HG03025 (cell line): ENCODE measurements at regions not wholly inside any gene's neighbourhood (a gene's known extent, or its start where the extent isn't known, plus 50 kb on each side); places are given as distances from the start of the nearest gene placed in this dataset.
"Not testable (repeated sequence)": the region's sequence is repeated elsewhere in the genome, so short reads cannot be mapped to it uniquely, and the experiment has no call there.

ENCODE experiments used
- ATAC-seq: cut with Tn5 transposase; IDR thresholded peaks from one replicate; pipeline ENCODE4 v1.9.1; 2021; ENCODE audit warnings: mild to moderate bottlenecking, moderate library complexity; ENCODE audit not compliant: unreplicated experiment, low FRiP score

DNA sequence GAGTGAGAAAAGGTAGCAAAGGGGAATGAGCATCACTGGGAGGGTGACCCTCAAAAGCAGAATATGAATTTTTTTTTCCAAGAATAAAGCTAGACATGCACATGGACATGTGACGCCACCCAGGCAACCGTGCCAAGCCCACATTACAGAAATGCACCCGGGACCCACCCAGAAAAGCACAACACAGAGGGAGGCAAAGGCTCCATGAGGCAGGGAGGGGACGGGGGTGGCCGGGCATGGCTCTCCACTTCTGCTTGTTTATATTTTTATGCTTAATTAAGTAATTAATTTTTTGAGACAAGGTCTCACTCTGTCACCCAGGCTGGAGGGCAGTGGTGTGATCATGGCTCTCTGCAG lies 1524.3 kb downstream of the BRD1 start:
- no peak for ATAC-seq

DNA sequence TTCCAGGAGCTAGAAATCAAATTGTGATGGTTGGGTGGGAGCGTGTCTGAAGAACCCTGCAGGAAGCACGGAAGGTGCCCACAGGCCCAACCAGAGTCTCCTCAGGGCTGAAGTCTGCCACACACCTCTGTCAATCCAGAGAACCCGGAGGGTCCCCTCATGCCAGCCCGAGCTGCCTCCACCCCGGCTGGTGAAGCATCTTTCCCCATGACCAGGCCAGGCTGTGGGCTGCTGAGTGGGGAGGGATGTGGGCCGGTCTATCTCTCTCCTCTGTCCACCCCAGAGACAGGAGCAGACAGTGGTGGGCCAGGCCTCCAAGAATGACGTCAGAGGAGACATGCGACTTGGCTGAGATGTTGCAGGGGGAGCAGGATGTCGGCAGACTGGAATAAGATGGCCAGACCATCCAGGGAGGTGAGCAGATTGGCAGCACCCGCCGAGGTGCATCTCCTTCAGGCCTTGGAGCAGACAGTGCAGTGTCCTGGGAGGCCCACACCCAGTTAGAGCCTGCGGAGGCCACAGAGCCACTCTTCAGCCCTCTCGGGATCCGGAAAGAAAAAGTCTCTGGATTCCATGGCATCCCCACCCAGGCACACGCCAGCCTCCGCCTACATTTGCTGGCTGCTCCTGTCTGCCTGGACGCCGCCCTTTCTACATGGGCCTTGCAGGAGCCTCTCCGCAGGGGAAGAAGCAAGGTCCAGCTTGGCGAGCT lies 1524.9 kb downstream of the BRD1 start:
- ATAC-seq: no peak

DNA sequence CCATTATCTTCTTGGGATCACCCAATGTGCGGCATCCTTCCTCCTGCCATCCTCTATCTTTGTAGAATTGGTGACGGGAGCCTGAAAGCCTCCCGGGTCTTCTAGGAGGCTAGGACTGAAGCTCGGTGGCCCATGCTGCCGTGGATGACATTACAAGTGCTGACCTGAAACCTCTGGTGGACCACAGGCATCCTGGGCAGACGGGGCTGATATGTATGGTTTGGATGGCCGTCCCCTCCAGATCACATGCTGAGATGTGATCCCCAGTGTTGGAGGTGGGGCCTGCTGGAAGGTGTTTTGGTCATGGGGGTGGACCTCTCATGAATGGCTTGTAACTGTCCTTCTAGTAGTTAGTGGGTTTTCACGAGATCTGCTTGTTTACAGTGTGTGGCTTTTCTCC lies 1525.8 kb downstream of the BRD1 start:
- ATAC-seq: no peak

DNA sequence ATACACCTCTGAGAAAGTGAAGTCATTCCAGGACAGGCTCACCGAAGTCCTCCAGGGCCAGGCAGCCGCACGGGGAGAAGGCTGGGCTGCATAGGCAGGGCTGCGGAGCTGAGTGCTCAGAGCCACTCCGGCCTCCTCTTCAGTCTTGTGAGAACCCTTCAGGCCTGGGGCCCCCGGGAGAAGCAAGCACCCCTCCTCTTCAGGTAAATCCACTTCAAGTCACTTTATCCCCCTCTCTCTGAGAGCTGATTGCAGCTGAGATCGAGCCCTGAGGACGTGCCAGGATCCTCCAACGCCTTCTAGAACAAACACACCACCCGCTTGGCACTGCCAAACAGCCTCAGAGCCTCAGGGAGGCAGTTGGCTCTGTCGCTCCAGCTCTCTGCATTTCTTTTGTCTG lies 1526.3 kb downstream of the BRD1 start:
- no peak for ATAC-seq

DNA sequence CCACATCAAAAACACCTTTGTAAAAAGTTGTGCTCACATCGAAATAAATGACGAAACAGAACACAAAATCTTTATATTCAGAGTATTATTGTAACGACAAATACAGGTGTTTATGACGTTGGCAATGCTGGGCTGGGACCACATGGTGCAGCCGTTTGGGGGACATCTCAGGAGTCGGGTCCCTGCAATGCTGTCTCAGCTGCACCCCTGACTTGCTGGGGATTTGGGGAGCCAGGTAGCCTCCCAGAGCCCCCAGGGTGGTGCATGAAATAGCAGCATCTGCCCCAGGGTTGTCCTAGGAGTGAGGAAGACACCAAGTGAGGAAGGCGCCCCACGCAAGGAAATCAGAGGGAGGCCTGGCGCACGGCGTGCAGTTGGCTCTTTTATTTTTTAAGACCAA lies 1526.8 kb downstream of the BRD1 start:
- no peak for ATAC-seq

DNA sequence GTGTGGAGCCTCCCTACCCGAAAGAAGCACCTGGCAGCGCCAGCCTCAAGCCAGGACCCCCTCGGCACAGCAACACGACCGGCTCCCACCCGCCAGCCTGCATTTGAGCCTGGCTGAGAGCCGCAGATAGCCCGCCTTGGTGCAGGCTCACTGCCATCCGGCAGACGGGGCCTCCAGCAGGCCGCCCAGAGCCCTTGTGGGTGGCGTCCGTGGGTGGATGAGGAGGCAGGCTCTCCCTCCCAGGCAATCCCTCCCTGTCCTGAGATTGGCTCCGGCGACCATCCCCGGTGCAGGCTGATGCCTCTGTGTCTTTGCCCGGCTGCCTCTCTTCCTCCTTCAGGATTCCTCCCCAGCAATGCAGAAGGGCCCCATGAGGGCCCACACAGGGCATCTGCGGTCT lies 1527.9 kb downstream of the BRD1 start:
- no peak for ATAC-seq

DNA sequence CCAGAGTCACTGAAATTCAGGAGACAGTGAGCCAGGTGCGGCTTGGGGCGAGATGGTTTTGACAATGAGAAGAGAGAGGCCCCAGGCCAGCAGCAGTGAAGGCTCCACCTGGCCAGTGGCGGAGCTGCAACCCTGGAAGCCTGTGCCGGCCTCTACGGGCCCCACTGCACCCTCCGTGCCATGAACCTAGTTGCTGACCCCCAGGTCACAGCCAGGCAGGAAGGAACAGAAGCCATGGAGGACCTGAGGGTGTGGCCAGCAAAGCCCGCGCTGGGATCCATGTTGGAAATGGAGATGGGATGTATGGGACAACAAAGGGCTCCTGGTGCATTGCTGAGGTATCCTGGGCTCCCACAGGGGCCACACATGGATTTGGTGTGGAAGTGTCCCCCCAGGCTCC lies 1528.5 kb downstream of the BRD1 start:
- no peak for ATAC-seq

DNA sequence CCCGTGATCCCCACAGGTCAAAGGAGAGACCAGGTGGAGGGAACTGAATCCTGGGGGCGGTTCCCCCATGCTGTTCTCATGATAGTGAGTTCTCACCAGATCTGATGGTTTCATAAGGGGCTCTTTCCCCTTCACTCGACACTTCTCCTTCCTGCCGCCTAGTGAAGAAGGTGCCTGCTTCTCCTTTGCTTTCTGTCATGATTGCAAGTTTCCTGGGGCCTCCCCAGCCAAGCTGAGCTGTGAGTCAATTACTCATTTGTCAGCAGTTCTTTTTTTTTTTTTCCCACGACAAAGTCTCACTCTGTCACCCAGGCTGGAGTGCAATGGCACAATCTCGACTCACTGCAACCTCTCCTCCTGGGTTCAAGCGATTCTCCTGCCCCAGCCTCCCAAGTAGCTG lies 1530.4 kb downstream of the BRD1 start:
- no peak for ATAC-seq

DNA sequence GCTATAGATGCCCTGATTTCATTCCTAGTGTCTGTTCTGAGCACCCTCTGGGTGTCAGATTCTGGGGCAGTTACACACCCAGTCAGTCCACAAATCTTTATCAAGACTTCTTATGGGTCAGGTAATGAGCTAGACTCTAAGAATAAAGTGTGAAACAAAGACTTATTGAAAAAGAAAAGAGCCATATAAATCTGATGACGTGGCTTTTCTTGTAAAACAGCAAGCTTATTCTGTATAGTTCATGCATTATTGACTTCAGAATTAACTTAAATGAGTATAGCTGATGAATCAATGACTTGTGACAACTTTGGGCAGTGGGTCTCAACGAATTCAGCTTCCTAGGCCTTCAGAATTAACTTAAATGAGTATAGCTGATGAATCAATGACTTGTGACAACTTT lies 1527.5 kb downstream of the TBC1D22A start:
- not testable (repeated sequence) for ATAC-seq

DNA sequence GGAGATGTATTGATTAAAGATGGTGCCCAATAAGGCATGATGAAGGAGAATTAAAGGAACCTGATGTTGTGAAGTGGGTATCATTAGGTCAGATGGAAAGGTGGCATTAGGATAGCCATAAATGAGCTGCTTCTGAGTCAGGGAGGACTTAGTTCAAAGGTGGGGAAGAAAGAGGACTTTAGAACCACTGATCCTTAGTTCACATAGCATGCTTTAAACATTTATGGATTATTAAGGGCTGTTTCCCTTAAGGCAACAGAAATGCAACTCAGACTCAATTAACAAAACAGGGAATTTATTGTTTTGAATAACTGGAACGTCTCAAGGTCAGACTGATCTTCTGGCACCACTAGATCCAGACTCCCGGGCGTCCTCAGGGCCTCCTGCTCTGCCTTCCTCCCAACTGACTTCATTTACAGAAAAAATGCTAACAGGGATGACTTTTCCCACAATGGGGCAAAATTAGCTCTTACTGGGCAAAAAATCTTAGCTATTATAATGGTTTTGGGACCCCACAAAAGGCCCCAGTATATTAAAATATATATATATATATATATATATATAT lies 1526.0 kb downstream of the TBC1D22A start:
- ATAC-seq: no peak

DNA sequence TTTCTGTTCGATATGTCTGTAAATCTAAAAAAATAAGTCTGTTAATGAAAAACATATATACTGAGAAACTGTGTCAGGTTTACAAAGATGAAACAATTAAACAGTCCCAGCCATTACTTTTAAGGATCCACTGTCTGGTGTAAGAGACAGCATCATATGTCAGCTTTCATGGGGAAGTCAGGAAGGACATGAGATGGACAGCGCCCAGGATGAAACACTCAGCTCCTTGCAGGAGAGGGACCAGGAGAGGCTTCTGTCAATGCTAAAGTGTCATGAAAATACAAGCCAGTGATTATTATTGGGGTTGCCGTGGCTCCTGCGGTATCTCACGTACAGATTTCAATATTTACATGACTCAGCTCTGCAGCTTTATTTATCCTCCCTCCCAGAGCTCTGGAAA lies 1524.6 kb downstream of the TBC1D22A start:
- ATAC-seq: no peak

DNA sequence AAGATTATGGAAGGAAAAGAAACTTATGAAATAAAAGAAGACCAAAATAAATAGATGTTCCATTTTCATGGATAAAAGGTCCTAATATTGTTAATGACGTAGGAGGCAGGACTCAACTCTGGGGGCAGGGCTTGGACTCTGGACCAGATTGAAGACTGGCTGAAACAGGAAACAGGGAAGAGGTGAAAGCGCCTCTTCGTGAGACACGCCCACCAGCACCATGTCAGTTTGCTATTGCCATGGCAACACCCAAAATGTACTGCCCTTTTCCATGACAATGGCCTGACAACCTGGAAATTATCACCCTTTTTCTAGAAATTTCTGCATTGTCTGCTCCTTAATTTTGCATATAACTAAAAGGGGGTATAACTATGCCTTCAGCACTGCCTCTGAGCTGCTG lies 1522.2 kb downstream of the TBC1D22A start:
- ATAC-seq: no peak

DNA sequence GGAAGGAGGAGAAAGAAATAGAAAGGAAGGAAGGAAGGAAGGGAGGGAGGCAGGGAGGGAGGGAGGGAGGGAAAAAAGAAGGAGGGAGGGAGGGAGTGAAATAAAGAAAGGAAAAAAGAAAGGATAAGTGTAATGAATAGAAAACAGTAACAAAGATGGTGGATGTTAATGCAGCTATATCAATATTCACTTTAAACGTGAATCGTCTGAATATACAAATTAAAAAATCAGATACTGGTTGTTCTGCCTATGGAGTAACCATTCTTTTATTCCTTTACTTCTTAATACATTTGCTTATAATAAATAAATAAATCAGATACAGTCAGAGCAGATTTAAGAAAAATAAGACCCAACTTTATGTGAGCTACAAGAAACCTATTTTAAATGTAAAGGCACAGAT lies 1520.4 kb downstream of the TBC1D22A start:
- ATAC-seq: no peak

DNA sequence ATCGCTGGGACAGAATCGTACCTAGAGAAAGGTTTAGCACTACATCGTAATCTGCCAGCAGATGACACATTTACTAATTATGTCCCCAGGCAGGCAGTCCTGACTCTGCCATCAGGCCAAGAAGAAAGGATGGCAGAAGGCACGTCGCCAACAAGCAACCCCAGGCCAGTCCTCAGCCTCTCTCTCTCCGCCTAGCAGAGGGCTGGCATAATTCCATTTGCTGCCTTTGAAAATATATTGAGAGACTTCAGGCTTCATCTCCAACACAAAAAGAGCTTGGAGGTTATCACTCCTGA lies 1517.0 kb downstream of the TBC1D22A start:
- ATAC-seq: no peak

DNA sequence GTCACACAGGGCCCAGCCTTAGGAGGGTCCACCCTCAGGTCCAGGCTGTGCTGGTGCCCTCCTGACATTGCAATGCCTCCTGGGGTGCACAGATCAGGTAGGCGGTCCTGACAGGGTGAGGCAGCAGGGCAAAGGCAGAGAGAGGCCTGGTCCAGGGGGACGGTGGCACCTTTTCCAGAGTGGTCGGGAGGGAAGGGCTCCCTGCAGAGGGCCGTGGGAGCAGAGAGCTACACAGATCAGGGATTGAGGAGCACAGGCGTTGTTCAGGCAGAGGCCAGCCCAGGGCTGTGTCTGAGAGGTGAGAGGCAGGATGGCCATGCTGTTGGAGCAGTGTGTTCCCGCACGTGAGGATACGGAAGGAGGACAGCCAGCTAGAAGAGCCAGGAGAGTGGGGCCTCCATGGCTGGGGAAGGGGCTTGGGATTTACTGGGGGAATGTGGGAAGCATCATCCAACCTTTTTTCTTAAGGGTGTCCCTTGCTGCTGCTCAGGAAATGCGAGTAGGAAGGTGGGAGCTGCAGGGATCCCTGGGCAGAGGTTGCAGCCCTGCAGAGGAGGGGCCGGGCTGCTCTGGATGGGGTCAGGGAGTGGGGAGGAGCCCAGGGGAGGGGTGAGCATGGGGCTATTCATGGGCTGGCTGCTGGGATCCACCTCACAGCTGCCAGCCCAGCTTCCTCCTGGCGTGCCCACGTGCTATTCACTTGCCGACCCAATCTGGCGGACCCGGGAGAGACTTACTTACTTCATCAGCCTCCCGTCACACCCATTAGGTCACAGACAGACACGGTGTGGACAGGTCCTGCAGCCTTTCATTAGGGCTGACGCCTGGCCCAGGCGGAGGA lies 1516.4 kb downstream of the TBC1D22A start:
- no peak for ATAC-seq

DNA sequence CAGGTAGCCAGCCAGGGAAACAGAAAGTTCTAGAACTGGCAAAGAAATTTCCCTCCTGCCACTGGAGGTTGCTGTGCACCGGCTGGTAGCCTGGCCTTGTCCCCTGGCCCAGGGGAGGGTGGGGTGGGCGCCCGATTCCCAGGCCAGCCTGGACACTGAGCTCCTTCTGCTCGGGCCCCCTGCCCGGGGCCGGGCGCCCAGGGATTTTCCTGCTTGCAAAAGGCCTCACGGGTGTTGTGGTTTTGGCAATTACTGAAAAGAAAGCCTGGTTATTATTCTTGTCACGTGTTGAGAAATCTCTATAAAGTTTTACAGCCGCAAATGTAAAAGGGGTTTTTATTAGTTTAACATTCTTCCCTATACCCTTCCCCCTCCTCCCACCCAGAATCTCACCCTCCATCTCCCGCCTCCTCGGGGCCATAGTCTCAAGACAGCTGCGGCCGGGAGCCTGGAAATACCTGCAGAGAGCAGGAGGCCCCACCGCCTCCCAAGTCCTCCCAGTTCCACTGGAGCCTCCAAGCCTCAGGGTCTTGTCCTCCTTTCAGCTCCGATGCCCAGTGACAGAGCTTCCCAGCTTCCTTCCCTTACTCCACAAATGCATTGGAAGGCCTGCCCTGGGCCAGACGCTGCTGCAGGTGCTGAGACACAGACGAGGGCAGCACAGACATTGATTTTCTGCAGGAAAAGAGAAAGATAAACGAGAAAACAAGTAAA lies 1515.6 kb downstream of the TBC1D22A start:
- no peak for ATAC-seq

DNA sequence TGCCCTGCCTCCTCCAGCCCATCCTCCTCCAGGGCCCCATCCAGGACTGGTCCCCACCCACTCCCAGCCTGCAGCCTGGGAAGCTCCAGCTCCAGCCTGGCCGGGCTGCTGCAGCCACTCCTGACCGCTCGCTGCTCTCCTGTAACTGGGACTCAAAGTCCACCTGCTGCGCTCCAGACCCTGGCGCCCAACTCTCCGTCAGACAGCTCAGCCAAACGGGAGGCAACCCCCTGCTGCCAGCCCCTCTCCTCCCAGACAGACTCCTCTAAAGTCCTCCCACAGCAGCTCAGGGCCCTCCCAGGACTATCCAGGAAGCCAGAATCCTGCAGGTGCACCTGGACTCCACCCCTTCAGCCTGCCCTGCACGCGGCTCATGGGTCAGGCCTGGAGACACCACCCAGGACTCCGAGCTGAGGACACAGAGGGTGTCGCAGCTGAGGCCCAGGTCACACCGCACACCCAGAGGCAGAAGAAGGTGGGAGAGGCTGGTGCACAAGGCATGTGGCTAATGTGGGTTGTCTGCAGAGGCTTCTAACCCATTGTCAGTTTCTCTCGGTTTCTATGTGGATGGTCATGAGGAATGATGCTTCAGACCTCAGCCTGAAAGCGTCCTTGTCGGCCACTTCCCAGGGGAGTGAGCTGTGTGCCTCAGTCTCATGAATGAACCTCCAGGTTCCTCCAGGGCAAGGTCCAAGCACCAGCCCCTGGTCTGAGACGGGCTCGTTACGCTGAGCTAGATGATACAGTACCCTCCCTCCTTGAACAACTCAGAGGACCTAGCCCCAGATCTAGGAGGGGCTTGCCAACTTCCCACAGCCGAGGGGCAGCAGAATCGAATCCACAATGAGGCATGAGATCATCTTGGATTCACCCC lies 1514.8 kb downstream of the TBC1D22A start:
- no peak for ATAC-seq

DNA sequence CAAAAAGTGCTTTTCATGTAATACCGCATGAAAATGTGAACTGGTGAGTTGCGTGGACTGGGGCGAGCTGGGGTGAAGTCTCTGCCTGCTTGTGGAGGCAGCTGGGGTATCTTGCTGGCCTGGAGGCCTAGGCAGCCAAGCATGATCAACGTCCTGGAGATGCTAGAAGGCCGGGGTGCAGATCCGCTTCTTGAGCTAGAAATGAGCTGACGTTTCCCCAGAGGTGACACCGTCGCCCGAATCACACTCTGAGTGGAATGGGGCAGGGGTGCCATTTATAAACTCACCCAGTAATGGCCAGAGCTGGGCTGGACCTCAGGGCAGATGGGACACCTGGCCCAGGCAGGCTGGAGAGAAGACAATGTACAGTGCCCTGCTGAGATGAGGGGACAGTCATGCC lies 1513.0 kb downstream of the TBC1D22A start:
- ATAC-seq: no peak

DNA sequence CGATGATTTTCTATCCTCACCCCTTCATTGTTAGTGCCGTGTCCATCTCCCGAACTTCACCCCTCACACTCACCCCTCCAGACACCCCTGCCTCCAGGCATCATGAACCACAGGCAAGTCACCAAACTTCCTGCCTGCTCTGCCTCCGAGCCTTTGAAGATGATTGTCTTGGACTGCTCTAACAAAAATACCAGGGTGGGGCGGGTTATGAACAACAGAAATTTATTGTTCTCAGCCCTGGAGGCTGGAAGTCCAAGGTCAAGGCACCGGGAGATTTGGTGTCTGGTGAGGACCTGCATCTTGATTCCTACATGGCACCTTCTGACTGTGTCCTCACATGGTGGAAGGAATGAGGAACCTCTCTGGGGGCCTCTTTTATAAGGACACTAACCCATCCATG lies 1508.3 kb downstream of the TBC1D22A start:
- ATAC-seq: no peak

DNA sequence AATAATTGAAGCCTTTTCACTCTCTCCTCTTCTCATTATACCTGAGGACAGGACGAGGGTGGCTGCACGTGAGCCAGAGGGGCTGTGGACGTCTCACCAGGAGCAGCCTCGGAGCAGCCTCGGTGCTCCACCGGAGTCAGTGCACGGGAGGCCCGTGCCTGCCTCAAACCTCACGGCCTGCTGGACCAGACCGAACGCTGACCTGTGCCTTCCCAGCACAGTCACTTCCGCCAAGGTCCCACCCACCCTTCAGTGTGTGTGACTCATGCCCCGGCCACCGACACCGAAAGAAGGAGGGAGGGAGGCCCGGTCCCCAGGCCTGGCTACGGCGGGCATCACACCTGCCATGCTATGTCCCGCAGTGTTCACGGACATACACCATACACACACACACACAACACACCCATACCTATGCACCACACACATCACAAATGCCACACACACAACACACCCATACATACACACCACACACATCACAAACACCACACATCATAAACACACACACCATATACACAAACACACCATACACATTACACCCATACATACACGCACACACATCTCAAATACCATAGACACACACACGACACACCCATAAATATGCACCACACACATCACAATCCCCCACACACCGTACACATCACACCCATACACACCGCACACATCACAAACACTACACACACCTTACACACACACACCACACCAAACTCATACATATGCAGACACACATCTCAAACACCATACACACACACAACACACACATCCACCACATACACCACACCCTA lies 1506.5 kb downstream of the TBC1D22A start:
- no peak for ATAC-seq
